CD14-positive monocyte (primary cell): ENCODE measurements at regions not wholly inside any gene's neighbourhood (a gene's known extent, or its start where the extent isn't known, plus 50 kb on each side); places are given as distances from the start of the nearest gene placed in this dataset.

Experiments used
- DNase-seq, 3 donors: peaks; one replicate each; pipeline ENCODE4 v3.0.0-alpha.2; 2011 to 2022
- H2AFZ ChIP-seq: 2 replicates; pipeline ENCODE4 v1.6.0; 2012; ENCODE audit warnings: mild to moderate bottlenecking, low read depth, low read length, inconsistent platforms; ENCODE audit not compliant: insufficient read depth, poor library complexity, severe bottlenecking
- H3K27ac ChIP-seq, 2 donors: 1 replicate in 1 of 2; 2 replicates in 1 of 2; pipeline ENCODE4 v1.5.1; 2012 to 2013; ENCODE audit warnings: low read length in 2 of 2, control low read depth in 1 of 2, inconsistent platforms in 1 of 2, low read depth in 1 of 2, mild to moderate bottlenecking in 1 of 2
- H3K27me3 ChIP-seq, 2 donors: one replicate each; pipeline versions ENCODE4 v1.6.0 to v1.6.1; 2011 to 2013; ENCODE audit warnings: low read length in 2 of 2; ENCODE audit not compliant: control insufficient read depth in 2 of 2, insufficient read depth in 2 of 2
- H3K36me3 ChIP-seq, 2 donors: replicated peaks in 1 of 2; 1 replicate in 1 of 2; 2 replicates in 1 of 2; pipeline versions ENCODE4 v1.5.1 to v1.6.1; 2012 to 2013; ENCODE audit warnings: low read length in 2 of 2, control low read depth in 1 of 2, inconsistent platforms in 1 of 2, mild to moderate bottlenecking in 1 of 2; ENCODE audit not compliant: insufficient read depth in 2 of 2, control insufficient read depth in 1 of 2
- H3K4me1 ChIP-seq, 2 donors: 1 replicate in 1 of 2; 2 replicates in 1 of 2; pipeline versions ENCODE4 v1.5.1 to v1.6.1; 2012 to 2013; ENCODE audit warnings: low read length in 2 of 2, control low read depth in 1 of 2, inconsistent platforms in 1 of 2, mild to moderate bottlenecking in 1 of 2, moderate library complexity in 1 of 2; ENCODE audit not compliant: insufficient read depth in 2 of 2, control insufficient read depth in 1 of 2
- H3K4me2 ChIP-seq: replicated peaks from 2 replicates; pipeline ENCODE3; 2012; ENCODE audit warnings: low read length, moderate library complexity, mild to moderate bottlenecking; ENCODE audit not compliant: poor library complexity, severe bottlenecking; ENCODE audit errors: extremely low read depth
- H3K4me3 ChIP-seq, 3 experiments: fragments of 200-600 bp in 1 of 3; sonication (generic) in 1 of 3; replicated peaks in 1 of 3; 1 replicate in 2 of 3; 2 replicates in 1 of 3; pipeline ENCODE4 v1.5.1; 2011 to 2013; ENCODE audit warnings: low read length in 3 of 3, mild to moderate bottlenecking in 3 of 3, control low read depth in 2 of 3, low read depth in 2 of 3, inconsistent platforms in 1 of 3, moderate library complexity in 1 of 3
- H3K79me2 ChIP-seq: 2 replicates; pipeline ENCODE4 v1.6.0; 2012; ENCODE audit warnings: mild to moderate bottlenecking, control low read depth, inconsistent platforms, low read length, moderate library complexity; ENCODE audit not compliant: insufficient read depth
- H3K9ac ChIP-seq: 2 replicates; pipeline ENCODE4 v1.6.0; 2017; ENCODE audit warnings: low read length, mild to moderate bottlenecking; ENCODE audit not compliant: insufficient read depth, poor library complexity, severe bottlenecking
- H3K9me3 ChIP-seq, 2 donors: replicated peaks in 1 of 2; 1 replicate in 1 of 2; 2 replicates in 1 of 2; pipeline versions ENCODE4 v1.5.1 to v1.6.1; 2012 to 2013; ENCODE audit warnings: low read length in 2 of 2, control low read depth in 1 of 2; ENCODE audit not compliant: control insufficient read depth in 1 of 2, insufficient read depth in 1 of 2
- H4K20me1 ChIP-seq: 2 replicates; pipeline ENCODE4 v1.6.0; 2012; ENCODE audit warnings: mild to moderate bottlenecking, low read length, control low read depth, moderate library complexity; ENCODE audit not compliant: insufficient read depth
- H3K27ac Mint-ChIP-seq, 7 donors: one replicate each; pipeline ENCODE4 v1.8.0; 2020; ENCODE audit warnings: mild to moderate bottlenecking in 7 of 7, mixed read lengths in 7 of 7, moderate library complexity in 6 of 7, inconsistent platforms in 2 of 7
- H3K27me3 Mint-ChIP-seq, 3 donors: one replicate each; pipeline ENCODE4 v1.8.0; 2021 to 2022; ENCODE audit warnings: low read depth in 3 of 3, mild to moderate bottlenecking in 3 of 3, mixed read lengths in 3 of 3, moderate library complexity in 3 of 3, inconsistent platforms in 1 of 3
- H3K36me3 Mint-ChIP-seq, 2 donors: one replicate each; pipeline ENCODE4 v1.8.0; 2020; ENCODE audit warnings: mixed read lengths in 2 of 2, inconsistent platforms in 1 of 2, mild to moderate bottlenecking in 1 of 2
- H3K4me1 Mint-ChIP-seq: one replicate; pipeline ENCODE4 v1.8.0; 2020; ENCODE audit warnings: mild to moderate bottlenecking, mixed read lengths
- H3K4me3 Mint-ChIP-seq, 2 donors: one replicate each; pipeline ENCODE4 v1.8.0; 2020; ENCODE audit warnings: mild to moderate bottlenecking in 2 of 2, mixed read lengths in 2 of 2, moderate library complexity in 1 of 2
- H3K9me3 Mint-ChIP-seq, 7 donors: one replicate each; pipeline ENCODE4 v1.8.0; 2020 to 2022; ENCODE audit warnings: mixed read lengths in 7 of 7, mild to moderate bottlenecking in 6 of 7, moderate library complexity in 6 of 7, inconsistent platforms in 2 of 7
- CTCF ChIP-seq: fragments of 200-600 bp; IDR thresholded peaks from one replicate; pipeline ENCODE4 v1.8.0; 2022; ENCODE audit warnings: antibody characterized with exemption, mild to moderate bottlenecking
- WGBS: methylation state at CpG from one replicate; pipeline ENCODE4 v1.1.5; 2013; ENCODE audit warnings: missing lambda C conversion rate; ENCODE audit not compliant: insufficient coverage; 5-methylcytosine and 5-hydroxymethylcytosine counted together
- intact Hi-C, 2 donors: fragments of 100-400 bp; cut with micrococcal nuclease; formaldehyde crosslinking; loops; one replicate each; pipeline versions ENCODE4 v1.15.0 to v1.15.1; 2023

- peaks cover 0 to 6% of the 10 kb centered on the region in 2 donors for H3K9me3 ChIP-seq
- no peak overlapping the region for H3K27ac ChIP-seq
- TF ChIP-seq CTCF: no peak
- H3K36me3 ChIP-seq: no peaks in the 10 kb centered on the region
- DNase-seq: no peak
- H3K79me2 ChIP-seq: no peaks in the 10 kb centered on the region
- Mint-ChIP-seq H3K36me3 (no peaks in the 10 kb centered on the region), H3K27ac (no peak overlapping the region), H3K27me3 (peaks cover 0 to 10% (median 1%) of the 10 kb centered on the region in 3 donors), H3K9me3 (peaks cover 2 to 12% (median 5%) of the 10 kb centered on the region in 7 donors), H3K4me3 (no peak overlapping the region), H3K4me1 (no peaks in the 10 kb centered on the region)
- no peaks in the 10 kb centered on the region for H3K4me1 ChIP-seq
- H3K27me3 ChIP-seq: no peaks in the 10 kb centered on the region
- H3K4me2 ChIP-seq: no peak overlapping the region
- 38% methylated on average over 3 of the region's 7 CpGs for WGBS
- no peaks in the 10 kb centered on the region for H4K20me1 ChIP-seq
- H2AFZ ChIP-seq: no peak overlapping the region
- H3K9ac ChIP-seq: no peak overlapping the region
- intact Hi-C loops: no loop called here
- no peak overlapping the region for H3K4me3 ChIP-seq
These were observed 214.7 kb downstream of the SS18 start for GRCh38 chr18:25875551-25876240.

DNA sequence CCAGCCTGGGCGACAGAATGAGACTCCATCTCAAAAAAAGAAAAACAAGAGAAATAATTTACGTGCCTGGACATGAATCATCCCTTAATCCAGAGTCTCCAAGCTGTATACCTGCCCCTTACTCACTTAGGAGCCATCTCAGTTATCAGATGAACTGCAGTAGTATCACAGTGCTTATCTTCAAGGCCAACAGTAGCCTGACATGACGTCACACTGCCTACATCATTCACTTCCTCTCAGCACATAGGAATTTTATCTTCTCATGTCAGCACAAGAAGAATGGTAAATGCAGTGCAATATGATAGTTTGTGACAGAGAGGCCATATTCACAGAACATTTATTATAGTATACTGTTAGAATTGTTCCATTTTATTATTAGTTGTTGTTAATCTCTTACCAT is 216.6 kb downstream of the SS18 start:
- TF ChIP-seq CTCF: no peak
- Mint-ChIP-seq H3K27ac (no peak overlapping the region), H3K4me3 (no peak overlapping the region), H3K9me3 (peaks cover 7 to 15% (median 9%) of the 10 kb centered on the region in 7 donors), H3K4me1 (no peaks in the 10 kb centered on the region), H3K27me3 (peaks cover 0 to 2% (median 1%) of the 10 kb centered on the region in 3 donors), H3K36me3 (no peaks in the 10 kb centered on the region)
- Histone ChIP-seq H2AFZ (no peak overlapping the region), H3K79me2 (no peaks in the 10 kb centered on the region), H3K27me3 (no peaks in the 10 kb centered on the region), H3K4me2 (no peak overlapping the region), H3K36me3 (no peaks in the 10 kb centered on the region), H3K4me1 (no peaks in the 10 kb centered on the region), H3K9ac (no peak overlapping the region), H3K27ac (no peak overlapping the region), H4K20me1 (no peaks in the 10 kb centered on the region), H3K9me3 (peaks cover 0 to 8% of the 10 kb centered on the region in 2 donors), H3K4me3 (no peak overlapping the region)
- intact Hi-C loops: no loop called here
- 91% methylated on average over 1 of the region's 3 CpGs for WGBS
- DNase-seq: no peak
